Peyer's patch (tissue), 4 donors: ENCODE measurements at regions not wholly inside any gene's neighbourhood (a gene's known extent, or its start where the extent isn't known, plus 50 kb on each side); places are given as distances from the start of the nearest gene placed in this dataset.

ENCODE experiments used
- POLR2A ChIP-seq, 2 donors: fragments of 450-650 bp; IDR thresholded peaks; one replicate each; pipeline ENCODE4 v1.5.1; 2017; ENCODE audit warnings: antibody characterized with exemption in 2 of 2, mild to moderate bottlenecking in 2 of 2, moderate library complexity in 2 of 2
- TF ChIP-seq, protein P1 (sequence below), 6 experiments: fragments of 450-650 bp in 4 of 6; fragments of 200-600 bp in 2 of 6; sonication (generic) in 1 of 6; IDR thresholded peaks; one replicate each; pipeline ENCODE4 v1.5.1; 2017 to 2019; ENCODE audit warnings: antibody characterized with exemption in 6 of 6, mild to moderate bottlenecking in 3 of 6, moderate library complexity in 1 of 6

DNA sequence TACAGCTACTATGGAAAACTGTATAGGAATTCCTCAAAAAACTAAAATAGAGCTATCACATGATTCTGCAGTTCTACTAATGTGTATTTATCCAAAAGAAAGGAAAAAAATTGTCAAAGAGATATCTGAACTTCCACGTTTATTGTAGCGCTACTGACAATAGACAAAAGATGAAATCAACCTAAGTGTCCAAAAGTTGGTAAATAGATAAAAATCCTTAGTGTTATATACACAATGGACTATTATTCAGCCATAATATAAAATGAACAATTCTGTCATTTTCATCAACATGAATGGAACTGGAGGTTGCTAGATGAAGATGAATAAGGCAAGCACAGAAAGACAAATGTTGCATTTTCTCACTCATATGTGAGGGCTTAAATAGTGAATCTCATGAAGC lies 1492.1 kb downstream of the MRPL39 start:
- no peak for TF ChIP-seq POLR2A (IDR thresholded peaks at IDR 0.05)
- TF ChIP-seq, protein P1, sequence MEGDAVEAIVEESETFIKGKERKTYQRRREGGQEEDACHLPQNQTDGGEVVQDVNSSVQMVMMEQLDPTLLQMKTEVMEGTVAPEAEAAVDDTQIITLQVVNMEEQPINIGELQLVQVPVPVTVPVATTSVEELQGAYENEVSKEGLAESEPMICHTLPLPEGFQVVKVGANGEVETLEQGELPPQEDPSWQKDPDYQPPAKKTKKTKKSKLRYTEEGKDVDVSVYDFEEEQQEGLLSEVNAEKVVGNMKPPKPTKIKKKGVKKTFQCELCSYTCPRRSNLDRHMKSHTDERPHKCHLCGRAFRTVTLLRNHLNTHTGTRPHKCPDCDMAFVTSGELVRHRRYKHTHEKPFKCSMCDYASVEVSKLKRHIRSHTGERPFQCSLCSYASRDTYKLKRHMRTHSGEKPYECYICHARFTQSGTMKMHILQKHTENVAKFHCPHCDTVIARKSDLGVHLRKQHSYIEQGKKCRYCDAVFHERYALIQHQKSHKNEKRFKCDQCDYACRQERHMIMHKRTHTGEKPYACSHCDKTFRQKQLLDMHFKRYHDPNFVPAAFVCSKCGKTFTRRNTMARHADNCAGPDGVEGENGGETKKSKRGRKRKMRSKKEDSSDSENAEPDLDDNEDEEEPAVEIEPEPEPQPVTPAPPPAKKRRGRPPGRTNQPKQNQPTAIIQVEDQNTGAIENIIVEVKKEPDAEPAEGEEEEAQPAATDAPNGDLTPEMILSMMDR (IDR thresholded peaks at IDR 0.05), result no peak
